Activated T-cell treated with anti-CD3 and anti-CD28 coated beads for 1 hour (primary cell): ENCODE measurements at regions not wholly inside any gene's neighbourhood (a gene's known extent, or its start where the extent isn't known, plus 50 kb on each side); places are given as distances from the start of the nearest gene placed in this dataset.

ENCODE experiments used
- DNase-seq: peaks from one replicate; pipeline ENCODE4 v3.0.0-alpha.2; 2020; ENCODE audit warnings: low read depth

- no peak for DNase-seq
Observed at GRCh38 chr3:107428051-107428858, 51.0 kb downstream of the CCDC54 start.

- peak; percentile 42 for DNase-seq
Observed at GRCh38 chr3:107429320-107430181, 52.3 kb downstream of the CCDC54 start.

GRCh38 chr3:107430214-107430995, 53.2 kb downstream of the CCDC54 start:
- no peak for DNase-seq

GRCh38 chr3:107430996-107431245, 53.7 kb downstream of the CCDC54 start:
- peak; percentile 8 for DNase-seq

- peak; percentile 8 for DNase-seq
Observed at GRCh38 chr3:107431246-107432012, 54.2 kb downstream of the CCDC54 start.

GRCh38 chr3:107432013-107432515, 54.8 kb downstream of the CCDC54 start:
- DNase-seq = no peak

GRCh38 chr3:107432646-107433045, 55.4 kb downstream of the CCDC54 start:
- no peak for DNase-seq

- DNase-seq = no peak
Observed at GRCh38 chr3:107436029-107436428, 58.8 kb downstream of the CCDC54 start.

- no peak for DNase-seq
Observed at GRCh38 chr3:107438671-107439070, 61.4 kb downstream of the CCDC54 start.

GRCh38 chr3:107441617-107442016, 64.4 kb downstream of the CCDC54 start:
- no peak for DNase-seq

- DNase-seq = no peak
Observed at GRCh38 chr3:107443461-107443860, 66.2 kb downstream of the CCDC54 start.

GRCh38 chr3:107446706-107447105, 69.5 kb downstream of the CCDC54 start:
- no peak for DNase-seq

GRCh38 chr3:107450254-107450893, 72.4 kb upstream of the BBX start:
- DNase-seq = no peak

GRCh38 chr3:107452436-107452835, 70.3 kb upstream of the BBX start:
- DNase-seq = no peak

GRCh38 chr3:107453504-107453903, 69.3 kb upstream of the BBX start:
- DNase-seq = no peak

- DNase-seq = no peak
Observed at GRCh38 chr3:107455621-107456020, 67.1 kb upstream of the BBX start.

GRCh38 chr3:107456501-107456900, 66.3 kb upstream of the BBX start:
- no peak for DNase-seq

- DNase-seq = no peak
Observed at GRCh38 chr3:107458871-107459270, 63.9 kb upstream of the BBX start.

- DNase-seq = no peak
Observed at GRCh38 chr3:107461721-107462120, 61.0 kb upstream of the BBX start.

GRCh38 chr3:107464037-107464436, 58.7 kb upstream of the BBX start:
- no peak for DNase-seq

GRCh38 chr3:107465064-107465631, 57.6 kb upstream of the BBX start:
- DNase-seq = no peak
